Mesothelial cell of epicardium (in vitro differentiated cells): ENCODE measurements at regions not wholly inside any gene's neighbourhood (a gene's known extent, or its start where the extent isn't known, plus 50 kb on each side); places are given as distances from the start of the nearest gene placed in this dataset.

Source experiments
- DNase-seq, 2 experiments: peaks; one replicate each; pipeline ENCODE4 v3.0.0; 2021; ENCODE audit warnings: low spot score in 2 of 2; ENCODE audit not compliant: unreplicated experiment in 2 of 2
- H3K27ac Mint-ChIP-seq: 2 replicates; pipeline ENCODE4 v1.8.0; 2021; ENCODE audit warnings: mixed read lengths
- H3K27me3 Mint-ChIP-seq: 2 replicates; pipeline ENCODE4 v1.8.0; 2021; ENCODE audit warnings: low read depth, mixed read lengths
- H3K36me3 Mint-ChIP-seq: 2 replicates; pipeline ENCODE4 v1.8.0; 2021; ENCODE audit warnings: mixed read lengths
- H3K4me1 Mint-ChIP-seq: 2 replicates; pipeline ENCODE4 v1.8.0; 2021; ENCODE audit warnings: mixed read lengths
- H3K4me3 Mint-ChIP-seq: 2 replicates; pipeline ENCODE4 v1.8.0; 2021; ENCODE audit warnings: mild to moderate bottlenecking, moderate library complexity, mixed read lengths
- H3K9me3 Mint-ChIP-seq: 2 replicates; pipeline ENCODE4 v1.8.0; 2021; ENCODE audit warnings: mixed read lengths
- TF ChIP-seq, protein P1 (sequence below): fragments of 200-600 bp; sonication (generic); IDR thresholded peaks from one replicate; pipeline ENCODE4 v1.5.0; 2021; ENCODE audit warnings: antibody characterized with exemption; ENCODE audit not compliant: unreplicated experiment

DNA sequence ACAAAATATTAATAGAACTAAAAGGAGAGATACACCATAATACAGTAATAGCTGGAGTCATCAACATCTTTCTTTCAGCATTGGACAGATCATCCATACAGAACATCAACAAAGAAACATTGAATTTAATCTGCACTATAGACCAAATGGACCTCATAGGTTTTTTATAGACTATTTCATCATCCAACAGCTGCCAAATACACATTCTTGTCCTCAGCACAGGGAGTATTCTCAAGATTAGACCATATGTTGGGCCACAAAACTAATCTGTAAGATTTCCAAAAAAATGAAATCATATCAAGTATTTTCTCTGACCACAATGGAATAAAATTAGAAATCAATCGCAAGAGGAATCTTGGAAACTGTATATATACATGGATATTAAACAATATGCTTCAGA, 86.9 kb downstream of the FSCB start:
- Mint-ChIP-seq H3K4me3 (no peak overlapping the region), H3K36me3 (peaks cover 13% of the 10 kb centered on the region), H3K27me3 (no peaks in the 10 kb centered on the region), H3K4me1 (no peaks in the 10 kb centered on the region), H3K27ac (no peak overlapping the region), H3K9me3 (peaks cover 71% of the 10 kb centered on the region)
- DNase-seq, result no peak
- TF ChIP-seq, protein P1, sequence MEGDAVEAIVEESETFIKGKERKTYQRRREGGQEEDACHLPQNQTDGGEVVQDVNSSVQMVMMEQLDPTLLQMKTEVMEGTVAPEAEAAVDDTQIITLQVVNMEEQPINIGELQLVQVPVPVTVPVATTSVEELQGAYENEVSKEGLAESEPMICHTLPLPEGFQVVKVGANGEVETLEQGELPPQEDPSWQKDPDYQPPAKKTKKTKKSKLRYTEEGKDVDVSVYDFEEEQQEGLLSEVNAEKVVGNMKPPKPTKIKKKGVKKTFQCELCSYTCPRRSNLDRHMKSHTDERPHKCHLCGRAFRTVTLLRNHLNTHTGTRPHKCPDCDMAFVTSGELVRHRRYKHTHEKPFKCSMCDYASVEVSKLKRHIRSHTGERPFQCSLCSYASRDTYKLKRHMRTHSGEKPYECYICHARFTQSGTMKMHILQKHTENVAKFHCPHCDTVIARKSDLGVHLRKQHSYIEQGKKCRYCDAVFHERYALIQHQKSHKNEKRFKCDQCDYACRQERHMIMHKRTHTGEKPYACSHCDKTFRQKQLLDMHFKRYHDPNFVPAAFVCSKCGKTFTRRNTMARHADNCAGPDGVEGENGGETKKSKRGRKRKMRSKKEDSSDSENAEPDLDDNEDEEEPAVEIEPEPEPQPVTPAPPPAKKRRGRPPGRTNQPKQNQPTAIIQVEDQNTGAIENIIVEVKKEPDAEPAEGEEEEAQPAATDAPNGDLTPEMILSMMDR, result no peak

DNA sequence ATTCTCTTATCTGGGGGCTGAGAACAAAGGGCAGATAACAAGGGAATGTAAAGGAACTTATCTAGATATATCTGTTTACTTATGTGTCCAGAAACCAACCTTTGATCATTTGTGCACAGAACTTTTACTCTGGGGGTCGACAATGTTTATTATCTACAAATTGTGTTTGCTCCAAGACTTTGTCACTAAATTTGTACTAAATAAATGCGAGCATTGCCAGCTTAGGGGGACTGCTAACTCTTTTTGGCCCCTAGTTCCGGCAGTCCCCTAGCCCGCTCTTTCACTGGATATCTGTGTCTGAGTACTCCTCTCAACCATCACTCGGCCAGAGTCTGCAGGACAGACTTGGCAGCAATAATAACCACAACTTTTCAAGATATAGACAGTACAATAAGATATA, 88.2 kb downstream of the FSCB start:
- peaks cover 13% of the 10 kb centered on the region for H3K36me3 Mint-ChIP-seq
- no peak for DNase-seq
- TF ChIP-seq, protein P1, result no peak
- peaks cover 64% of the 10 kb centered on the region for H3K9me3 Mint-ChIP-seq
- no peak overlapping the region for H3K27ac Mint-ChIP-seq
- H3K4me3 Mint-ChIP-seq, result no peak overlapping the region
- no peaks in the 10 kb centered on the region for H3K4me1 Mint-ChIP-seq
- H3K27me3 Mint-ChIP-seq, result no peaks in the 10 kb centered on the region

DNA sequence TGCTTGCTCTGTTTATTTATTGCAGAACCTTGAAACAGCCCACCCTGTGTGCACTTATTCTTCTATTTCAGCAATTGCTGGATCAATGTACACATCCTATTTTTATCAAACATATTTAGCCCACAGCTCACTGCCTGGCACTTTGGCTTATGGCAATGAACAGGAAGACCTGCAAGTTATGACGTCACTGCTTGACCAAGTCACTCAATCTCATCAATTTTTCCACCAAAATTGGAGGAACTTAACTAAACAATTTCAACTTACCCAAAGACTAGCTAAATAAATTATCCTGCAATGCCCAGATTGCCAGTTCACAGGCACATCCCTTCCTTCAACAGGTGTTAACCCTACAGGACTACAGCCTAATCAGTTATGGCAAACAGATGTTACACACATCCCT, 89.3 kb downstream of the FSCB start:
- Mint-ChIP-seq H3K27me3 (no peaks in the 10 kb centered on the region), H3K27ac (no peak overlapping the region), H3K9me3 (peaks cover 55% of the 10 kb centered on the region), H3K4me1 (peaks cover 1% of the 10 kb centered on the region), H3K4me3 (no peak overlapping the region), H3K36me3 (peaks cover 13% of the 10 kb centered on the region)
- TF ChIP-seq, protein P1, result no peak
- no peak for DNase-seq

DNA sequence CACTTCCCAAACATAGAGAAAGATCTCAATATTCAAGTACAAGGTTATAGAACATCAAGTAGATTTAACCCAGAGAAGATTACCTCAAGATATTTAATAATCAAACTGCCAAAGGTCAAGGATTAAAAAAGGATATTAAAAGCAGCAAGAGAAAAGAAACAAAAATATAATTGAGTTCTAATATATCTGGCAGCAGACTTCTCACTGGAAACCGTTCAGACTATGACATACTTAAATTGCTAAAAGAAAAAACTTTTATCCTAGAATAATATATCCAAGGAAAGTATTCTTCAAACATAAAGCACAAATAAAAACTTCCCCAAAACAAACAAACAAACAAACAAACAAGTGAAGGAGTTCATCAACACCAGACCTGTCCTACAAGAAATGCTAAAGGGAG, 92.4 kb downstream of the FSCB start:
- DNase-seq, result no peak
- Mint-ChIP-seq H3K4me1 (peaks cover 4% of the 10 kb centered on the region), H3K36me3 (peaks cover 13% of the 10 kb centered on the region), H3K27me3 (no peaks in the 10 kb centered on the region), H3K9me3 (peaks cover 38% of the 10 kb centered on the region), H3K4me3 (no peak overlapping the region), H3K27ac (no peak overlapping the region)
- TF ChIP-seq, protein P1, result no peak

DNA sequence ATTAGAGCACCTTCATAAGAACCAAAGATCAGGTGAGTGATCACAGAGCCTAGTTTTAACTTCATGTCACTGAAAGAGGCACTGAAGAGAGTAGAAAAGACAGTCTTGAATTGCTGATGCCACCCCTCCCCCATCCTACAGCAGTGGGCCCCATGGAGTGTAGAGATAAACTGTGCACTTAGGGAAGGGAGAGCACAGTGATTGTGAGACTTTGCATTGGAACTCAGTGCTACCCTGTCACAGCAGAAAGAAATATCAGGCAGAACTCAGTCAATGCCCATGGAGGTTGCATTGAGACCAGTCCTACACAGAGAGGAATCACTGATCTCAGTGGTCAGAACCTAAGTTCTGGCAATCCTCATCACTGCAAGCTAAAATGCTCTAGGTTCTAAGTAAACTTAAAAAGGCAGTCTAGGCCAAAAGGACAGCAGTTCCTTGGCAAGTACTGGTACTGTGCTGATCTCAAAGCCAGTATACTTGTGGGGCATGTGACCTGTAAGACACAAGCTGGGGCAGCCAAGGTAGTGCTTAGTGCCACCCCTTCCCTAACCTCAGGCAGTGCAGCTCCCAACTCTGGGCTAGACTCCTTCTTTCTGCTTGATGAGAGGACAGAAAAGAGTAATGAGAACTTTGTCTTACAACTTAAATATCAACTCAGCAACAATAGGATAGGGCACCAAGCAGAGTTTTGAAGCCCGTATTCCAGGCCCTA, 94.1 kb downstream of the FSCB start:
- peaks cover 24% of the 10 kb centered on the region for H3K9me3 Mint-ChIP-seq
- no peak for DNase-seq
- H3K27me3 Mint-ChIP-seq, result no peaks in the 10 kb centered on the region
- TF ChIP-seq, protein P1, result no peak
- no peak overlapping the region for H3K27ac Mint-ChIP-seq
- H3K4me1 Mint-ChIP-seq, result peaks cover 4% of the 10 kb centered on the region
- peaks cover 8% of the 10 kb centered on the region for H3K36me3 Mint-ChIP-seq
- no peak overlapping the region for H3K4me3 Mint-ChIP-seq
